ENCODE measurements at regions not wholly inside any gene's neighbourhood (a gene's known extent, or its start where the extent isn't known, plus 50 kb on each side); places are given as distances from the start of the nearest gene placed in this dataset.

- TF ChIP-seq EZH2 (IDR thresholded peaks at IDR 0.05) (no peak), CTCF (IDR thresholded peaks at IDR 0.05) (peak; percentile 56), EZH2phosphoT487 (IDR thresholded peaks at IDR 0.05) (no peak)
These were observed 88.8 kb upstream of the ESX1 start for GRCh38 chrX:104343428-104344129.
